BJ (cell line): ENCODE measurements at regions not wholly inside any gene's neighbourhood (a gene's known extent, or its start where the extent isn't known, plus 50 kb on each side); places are given as distances from the start of the nearest gene placed in this dataset.
"Not testable (repeated sequence)": the region's sequence is repeated elsewhere in the genome, so short reads cannot be mapped to it uniquely, and the experiment has no call there.

Experiments used
- CTCF ChIA-PET: fragments of 350-600 bp; formaldehyde crosslinking; extraction: SDS; loops from one replicate; lab custom pipeline; 2021; ENCODE audit warnings: antibody characterized with exemption, inconsistent platforms; lab: Yijun Ruan, JAX
- POLR2A ChIA-PET: fragments of 300-600 bp; sonication (Branson Sonifier 250); formaldehyde crosslinking; extraction: SDS; loops from one replicate; lab custom pipeline; 2021; ENCODE audit warnings: antibody characterized with exemption; lab: Charles Lee
- DNase-seq: peaks from one replicate; pipeline ENCODE4 v3.0.0-alpha.2; 2011; ENCODE audit warnings: low read depth
- H3K27me3 ChIP-seq: 2 replicates; pipeline ENCODE4 v1.6.0; 2011; ENCODE audit warnings: low read length; ENCODE audit not compliant: control insufficient read depth, insufficient read depth
- H3K36me3 ChIP-seq: 2 replicates; pipeline ENCODE4 v1.5.1; 2011; ENCODE audit warnings: low read length; ENCODE audit not compliant: control insufficient read depth, insufficient read depth
- H3K4me3 ChIP-seq: 2 replicates; pipeline ENCODE4 v1.5.1; 2011; ENCODE audit warnings: low read depth, mild to moderate bottlenecking, control low read depth, low read length
- CTCF ChIP-seq: IDR thresholded peaks from 2 replicates; pipeline ENCODE4 v1.5.1; 2011; ENCODE audit warnings: low read depth, mild to moderate bottlenecking, control low read depth, inconsistent platforms, low read length, moderate library complexity; ENCODE audit not compliant: insufficient read depth

- DNase-seq = no peak
- H3K36me3 ChIP-seq = no peaks in the 10 kb centered on the region
- CTCF ChIA-PET = no interaction called here
- POLR2A ChIA-PET = no interaction called here
- no peak for TF ChIP-seq CTCF
- H3K27me3 ChIP-seq = no peaks in the 10 kb centered on the region
- H3K4me3 ChIP-seq = no peak overlapping the region
Observed at GRCh38 chr2:144776766-144777165, 256.8 kb upstream of the ZEB2 start.

- ChIA-PET POLR2A (no interaction called here), CTCF (no interaction called here)
- no peaks in the 10 kb centered on the region for H3K27me3 ChIP-seq
- no peak for DNase-seq
- no peak overlapping the region for H3K4me3 ChIP-seq
- no peak for TF ChIP-seq CTCF
- H3K36me3 ChIP-seq = no peaks in the 10 kb centered on the region
Observed at GRCh38 chr2:144774809-144775208, 254.9 kb upstream of the ZEB2 start.

- no peaks in the 10 kb centered on the region for H3K27me3 ChIP-seq
- ChIA-PET CTCF (no interaction called here), POLR2A (no interaction called here)
- TF ChIP-seq CTCF = no peak
- no peak overlapping the region for H3K4me3 ChIP-seq
- DNase-seq = no peak
- H3K36me3 ChIP-seq = no peaks in the 10 kb centered on the region
Observed at GRCh38 chr2:144771348-144771747, 251.4 kb upstream of the ZEB2 start.

GRCh38 chr2:144770616-144771230 lies 250.8 kb upstream of the ZEB2 start:
- H3K27me3 ChIP-seq = no peaks in the 10 kb centered on the region
- no peaks in the 10 kb centered on the region for H3K36me3 ChIP-seq
- POLR2A ChIA-PET = no interaction called here
- no peak for TF ChIP-seq CTCF
- no peak for DNase-seq
- CTCF ChIA-PET = no interaction called here
- H3K4me3 ChIP-seq = no peak overlapping the region

DNA sequence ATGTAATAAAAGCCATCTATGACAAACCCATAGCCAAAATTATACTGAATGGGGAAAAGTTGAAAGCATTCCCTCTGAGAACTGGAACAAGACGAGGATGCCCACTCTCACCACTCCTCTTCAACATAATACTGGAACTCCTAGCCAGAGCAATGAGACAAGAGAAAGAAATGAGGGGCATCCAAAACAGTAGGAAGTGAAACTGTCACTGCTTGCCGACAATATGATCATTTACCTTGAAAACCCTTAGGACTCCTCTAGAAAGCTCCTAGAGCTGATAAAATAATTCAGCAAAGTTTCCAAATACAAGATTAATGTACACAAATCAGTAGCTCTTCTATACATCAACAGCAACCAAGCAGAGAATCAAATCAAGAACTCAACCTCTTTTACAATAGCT lies 241.0 kb upstream of the ZEB2 start:
- POLR2A ChIA-PET, CTCF ChIA-PET: not testable (repeated sequence)

DNA sequence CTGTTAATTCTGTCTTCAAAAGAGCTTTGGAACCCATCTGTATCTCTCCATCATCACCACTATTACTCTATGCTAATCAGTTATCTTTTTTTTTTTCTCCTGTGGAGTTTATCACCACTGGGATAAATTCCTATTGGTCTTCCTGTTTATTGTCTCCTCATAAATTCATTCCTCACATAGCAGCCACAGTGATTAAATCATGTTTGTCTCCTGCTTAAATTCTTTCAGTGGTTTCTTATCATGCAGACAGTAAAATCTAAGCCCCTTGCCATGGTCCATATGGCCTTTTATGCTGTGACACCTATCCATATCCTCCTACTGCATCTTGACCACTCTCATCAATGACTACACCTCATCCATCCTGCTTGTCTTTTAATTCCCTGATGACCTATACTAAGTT lies 239.8 kb upstream of the ZEB2 start:
- CTCF ChIA-PET = no interaction called here
- Histone ChIP-seq H3K36me3 (no peaks in the 10 kb centered on the region), H3K27me3 (no peaks in the 10 kb centered on the region), H3K4me3 (no peak overlapping the region)
- DNase-seq = no peak
- no peak for TF ChIP-seq CTCF
- POLR2A ChIA-PET = no interaction called here

More for the DNA sequence above, 241.0 kb upstream of the ZEB2 start:
- H3K27me3 ChIP-seq, DNase-seq, H3K36me3 ChIP-seq, H3K4me3 ChIP-seq: not testable (repeated sequence)

- H3K27me3 ChIP-seq, H3K36me3 ChIP-seq, POLR2A ChIA-PET, DNase-seq, CTCF ChIA-PET, H3K4me3 ChIP-seq: not testable (repeated sequence)
Observed at GRCh38 chr2:144758196-144758595, 238.3 kb upstream of the ZEB2 start.
